B cell (primary cell): ENCODE measurements at regions not wholly inside any gene's neighbourhood (a gene's known extent, or its start where the extent isn't known, plus 50 kb on each side); places are given as distances from the start of the nearest gene placed in this dataset.

ENCODE experiments used
- ATAC-seq: fragments of 200-7000 bp; cut with Tn5 transposase; one replicate; pipeline ENCODE4 v1.10.0; 2021; ENCODE audit warnings: low read depth, mild to moderate bottlenecking, moderate number of reproducible peaks, moderate library complexity
- CTCF ChIA-PET: fragments of 350-600 bp; sonication (Branson Sonifier 250); formaldehyde crosslinking; loops from one replicate; lab custom pipeline; 2021; ENCODE audit warnings: antibody characterized with exemption, inconsistent platforms; lab: Charles Lee
- POLR2A ChIA-PET: fragments of 350-600 bp; sonication (Branson Sonifier 250); formaldehyde crosslinking; loops from one replicate; lab custom pipeline; 2021; ENCODE audit warnings: antibody characterized with exemption; lab: Charles Lee
- DNase-seq: peaks from one replicate; pipeline ENCODE4 v3.0.0; 2013
- H2AFZ ChIP-seq: 2 replicates; pipeline ENCODE4 v1.6.1; 2012; ENCODE audit warnings: mild to moderate bottlenecking, low read depth, low read length; ENCODE audit not compliant: insufficient read depth, poor library complexity, severe bottlenecking
- H3K27ac ChIP-seq, 2 donors: 1 replicate in 1 of 2; 2 replicates in 1 of 2; pipeline ENCODE4 v1.5.1; 2012 to 2013; ENCODE audit warnings: low read length in 2 of 2, mild to moderate bottlenecking in 2 of 2, moderate library complexity in 1 of 2
- H3K27me3 ChIP-seq, 4 experiments: fragments of 200-600 bp in 1 of 4; sonication (generic) in 1 of 4; replicated peaks in 1 of 4; 1 replicate in 2 of 4; 2 replicates in 2 of 4; pipeline versions ENCODE4 v1.6.1 to v1.7.0; 2013 to 2016; ENCODE audit warnings: low read length in 3 of 4, mild to moderate bottlenecking in 2 of 4, mixed read lengths in 1 of 4, moderate library complexity in 1 of 4; ENCODE audit not compliant: insufficient read depth in 4 of 4, control insufficient read depth in 3 of 4; ENCODE audit errors: control extremely low read depth in 1 of 4
- H3K36me3 ChIP-seq, 2 experiments: replicated peaks in 1 of 2; 1 replicate in 1 of 2; 2 replicates in 1 of 2; pipeline versions ENCODE4 v1.6.1 to v1.7.1; 2013; ENCODE audit warnings: low read length in 1 of 2; ENCODE audit not compliant: insufficient read depth in 2 of 2, control insufficient read depth in 1 of 2; ENCODE audit errors: control extremely low read depth in 1 of 2, extremely low read depth in 1 of 2
- H3K4me1 ChIP-seq, 2 donors: fragments of 200-600 bp in 1 of 2; sonication (generic) in 1 of 2; 1 replicate in 1 of 2; 2 replicates in 1 of 2; pipeline versions ENCODE4 v1.5.1 to v1.6.1; 2013 to 2017; ENCODE audit warnings: low read length in 2 of 2; ENCODE audit not compliant: control insufficient read depth in 2 of 2, insufficient read depth in 2 of 2
- H3K4me2 ChIP-seq: replicated peaks from 2 replicates; pipeline ENCODE3; 2012; ENCODE audit warnings: mild to moderate bottlenecking, low read depth, low read length; ENCODE audit not compliant: poor library complexity, severe bottlenecking
- H3K4me3 ChIP-seq, 5 experiments: fragments of 200-600 bp in 1 of 5; sonication (generic) in 1 of 5; 1 replicate in 3 of 5; 2 replicates in 2 of 5; pipeline versions ENCODE4 v1.5.1 to v1.7.0; 2011 to 2016; ENCODE audit warnings: low read length in 4 of 5, mild to moderate bottlenecking in 4 of 5, low read depth in 2 of 5, control low read depth in 1 of 5, moderate library complexity in 1 of 5; ENCODE audit not compliant: insufficient read depth in 1 of 5; ENCODE audit errors: control extremely low read depth in 1 of 5, extremely low read depth in 1 of 5
- H3K79me2 ChIP-seq: fragments of 200-600 bp; sonication (generic); one replicate; pipeline ENCODE4 v1.6.0; 2016; ENCODE audit warnings: low read length; ENCODE audit not compliant: control insufficient read depth, insufficient read depth
- H3K9ac ChIP-seq: fragments of 200-600 bp; sonication (generic); 2 replicates; pipeline ENCODE4 v1.6.1; 2017; ENCODE audit warnings: mild to moderate bottlenecking, low read length, moderate library complexity
- H3K9me3 ChIP-seq, 3 donors: one replicate each; pipeline versions ENCODE4 v1.6.1 to v1.7.1; 2013; ENCODE audit warnings: low read length in 2 of 3; ENCODE audit not compliant: control insufficient read depth in 2 of 3, insufficient read depth in 1 of 3; ENCODE audit errors: control extremely low read depth in 1 of 3
- H4K20me1 ChIP-seq: 2 replicates; pipeline ENCODE4 v1.6.0; 2012; ENCODE audit warnings: mild to moderate bottlenecking, low read length; ENCODE audit not compliant: insufficient read depth, control insufficient read depth, poor library complexity, severe bottlenecking
- H3K27ac Mint-ChIP-seq: one replicate; pipeline ENCODE4 v1.8.0; 2021; ENCODE audit warnings: mixed read lengths
- H3K27me3 Mint-ChIP-seq: one replicate; pipeline ENCODE4 v1.8.0; 2021; ENCODE audit warnings: mixed read lengths
- H3K4me1 Mint-ChIP-seq: one replicate; pipeline ENCODE4 v1.8.0; 2021; ENCODE audit warnings: mixed read lengths
- H3K4me3 Mint-ChIP-seq: one replicate; pipeline ENCODE4 v1.8.0; 2021; ENCODE audit warnings: mixed read lengths
- H3K9me3 Mint-ChIP-seq: one replicate; pipeline ENCODE4 v1.8.0; 2022; ENCODE audit warnings: mixed read lengths; ENCODE audit not compliant: insufficient read depth
- EZH2 ChIP-seq: IDR thresholded peaks from 2 replicates; pipeline ENCODE4 v1.6.1; 2012; ENCODE audit warnings: borderline replicate concordance, low read depth, mild to moderate bottlenecking, moderate library complexity, low read length; ENCODE audit not compliant: insufficient read depth, poor library complexity, severe bottlenecking
- WGBS: methylation state at CpG from one replicate; pipeline ENCODE4 v1.1.5; 2013; ENCODE audit warnings: missing lambda C conversion rate; ENCODE audit not compliant: insufficient coverage; 5-methylcytosine and 5-hydroxymethylcytosine counted together
- intact Hi-C: fragments of 100-400 bp; cut with micrococcal nuclease; formaldehyde crosslinking; loops from one replicate; pipeline ENCODE4 v1.10.0; 2022
- TF ChIP-seq, protein P1 (sequence below): fragments of 200-600 bp; IDR thresholded peaks from one replicate; pipeline ENCODE4 v1.8.0; 2022; ENCODE audit warnings: antibody characterized with exemption, mild to moderate bottlenecking

DNA sequence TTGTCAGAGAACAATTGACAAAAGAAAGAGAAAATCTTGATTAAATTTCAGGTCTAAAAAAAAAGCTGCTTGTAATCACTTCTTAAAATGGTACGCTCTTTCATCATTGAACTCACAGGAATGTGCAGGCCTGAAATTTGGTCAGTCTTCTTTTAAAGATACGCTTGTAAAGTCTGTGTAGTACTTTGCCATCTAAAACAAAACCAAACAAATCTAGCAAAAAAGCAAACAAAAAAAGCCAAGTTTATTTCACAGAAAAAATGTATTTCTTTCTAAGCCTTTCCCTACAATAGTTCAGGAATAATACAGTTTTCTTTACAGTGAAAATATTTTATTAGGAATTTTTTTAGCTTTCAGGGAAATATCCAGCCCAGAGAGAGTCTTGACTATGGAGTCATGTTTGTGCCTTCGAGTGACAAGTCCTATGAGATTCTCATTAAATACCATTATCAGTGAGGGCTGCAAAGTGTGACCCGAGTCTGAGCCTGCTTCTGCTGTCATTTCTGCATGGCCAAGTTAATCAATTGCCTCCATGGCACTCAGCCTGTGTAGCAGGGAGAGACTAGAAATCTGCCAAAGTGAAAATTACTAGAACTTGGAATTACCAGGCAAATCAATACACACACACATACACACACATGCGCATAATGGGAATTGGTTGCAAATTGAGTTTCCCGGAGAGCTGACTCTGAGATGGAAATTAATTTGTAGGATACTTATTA lies 172.6 kb downstream of the OTUD1 start:
- intact Hi-C loops: no loop called here
- ATAC-seq (no peak), DNase-seq (no peak)
- H2AFZ ChIP-seq: no peak overlapping the region
- peaks cover 7% of the 10 kb centered on the region for H3K27me3 Mint-ChIP-seq
- 100% methylated on average over 1 of the region's 6 CpGs for WGBS
- no peak overlapping the region for H3K27ac Mint-ChIP-seq
- CTCF ChIA-PET: no interaction called here
- no peak overlapping the region for H3K4me3 Mint-ChIP-seq
- no peak overlapping the region for H3K27ac ChIP-seq
- no peak overlapping the region for H3K4me2 ChIP-seq
- no peaks in the 10 kb centered on the region for H3K4me1 ChIP-seq
- H3K9ac ChIP-seq: no peak overlapping the region
- no peaks in the 10 kb centered on the region for H3K27me3 ChIP-seq
- H3K79me2 ChIP-seq: no peaks in the 10 kb centered on the region
- POLR2A ChIA-PET: no interaction called here
- TF ChIP-seq EZH2: no peak
- TF ChIP-seq, protein P1, sequence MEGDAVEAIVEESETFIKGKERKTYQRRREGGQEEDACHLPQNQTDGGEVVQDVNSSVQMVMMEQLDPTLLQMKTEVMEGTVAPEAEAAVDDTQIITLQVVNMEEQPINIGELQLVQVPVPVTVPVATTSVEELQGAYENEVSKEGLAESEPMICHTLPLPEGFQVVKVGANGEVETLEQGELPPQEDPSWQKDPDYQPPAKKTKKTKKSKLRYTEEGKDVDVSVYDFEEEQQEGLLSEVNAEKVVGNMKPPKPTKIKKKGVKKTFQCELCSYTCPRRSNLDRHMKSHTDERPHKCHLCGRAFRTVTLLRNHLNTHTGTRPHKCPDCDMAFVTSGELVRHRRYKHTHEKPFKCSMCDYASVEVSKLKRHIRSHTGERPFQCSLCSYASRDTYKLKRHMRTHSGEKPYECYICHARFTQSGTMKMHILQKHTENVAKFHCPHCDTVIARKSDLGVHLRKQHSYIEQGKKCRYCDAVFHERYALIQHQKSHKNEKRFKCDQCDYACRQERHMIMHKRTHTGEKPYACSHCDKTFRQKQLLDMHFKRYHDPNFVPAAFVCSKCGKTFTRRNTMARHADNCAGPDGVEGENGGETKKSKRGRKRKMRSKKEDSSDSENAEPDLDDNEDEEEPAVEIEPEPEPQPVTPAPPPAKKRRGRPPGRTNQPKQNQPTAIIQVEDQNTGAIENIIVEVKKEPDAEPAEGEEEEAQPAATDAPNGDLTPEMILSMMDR: no peak
- H4K20me1 ChIP-seq: no peaks in the 10 kb centered on the region
- no peaks in the 10 kb centered on the region for H3K9me3 Mint-ChIP-seq
- H3K36me3 ChIP-seq: no peaks in the 10 kb centered on the region
- H3K4me1 Mint-ChIP-seq: no peaks in the 10 kb centered on the region
- H3K9me3 ChIP-seq: peaks cover 0 to 4% (median 2%) of the 10 kb centered on the region in 3 donors
- H3K4me3 ChIP-seq: no peak overlapping the region

- H3K9me3 ChIP-seq: no peaks in the 10 kb centered on the region
- H3K4me1 Mint-ChIP-seq: no peaks in the 10 kb centered on the region
- H3K4me2 ChIP-seq: no peak overlapping the region
- no peak overlapping the region for H3K27ac ChIP-seq
- no peak overlapping the region for H3K9ac ChIP-seq
- DNase-seq (no peak), ATAC-seq (no peak)
- no peak overlapping the region for H3K27ac Mint-ChIP-seq
- H3K4me3 ChIP-seq: no peak overlapping the region
- no CpG with 5 or more reads among the region's 2 CpGs for WGBS
- H3K9me3 Mint-ChIP-seq: no peaks in the 10 kb centered on the region
- H3K4me1 ChIP-seq: no peaks in the 10 kb centered on the region
- TF ChIP-seq, protein P1: no peak
- TF ChIP-seq EZH2: no peak
- POLR2A ChIA-PET: no interaction called here
- no peaks in the 10 kb centered on the region for H3K36me3 ChIP-seq
- H3K27me3 ChIP-seq: no peaks in the 10 kb centered on the region
- H2AFZ ChIP-seq: no peak overlapping the region
- peaks cover 2% of the 10 kb centered on the region for H3K27me3 Mint-ChIP-seq
- no peaks in the 10 kb centered on the region for H4K20me1 ChIP-seq
- H3K4me3 Mint-ChIP-seq: no peak overlapping the region
- CTCF ChIA-PET: no interaction called here
- H3K79me2 ChIP-seq: no peaks in the 10 kb centered on the region
- intact Hi-C loops: no loop called here
Observed at GRCh38 chr10:23613900-23614299, 175.0 kb downstream of the OTUD1 start.
